ENCODE measurements at regions not wholly inside any gene's neighbourhood (a gene's known extent, or its start where the extent isn't known, plus 50 kb on each side); places are given as distances from the start of the nearest gene placed in this dataset.

DNA sequence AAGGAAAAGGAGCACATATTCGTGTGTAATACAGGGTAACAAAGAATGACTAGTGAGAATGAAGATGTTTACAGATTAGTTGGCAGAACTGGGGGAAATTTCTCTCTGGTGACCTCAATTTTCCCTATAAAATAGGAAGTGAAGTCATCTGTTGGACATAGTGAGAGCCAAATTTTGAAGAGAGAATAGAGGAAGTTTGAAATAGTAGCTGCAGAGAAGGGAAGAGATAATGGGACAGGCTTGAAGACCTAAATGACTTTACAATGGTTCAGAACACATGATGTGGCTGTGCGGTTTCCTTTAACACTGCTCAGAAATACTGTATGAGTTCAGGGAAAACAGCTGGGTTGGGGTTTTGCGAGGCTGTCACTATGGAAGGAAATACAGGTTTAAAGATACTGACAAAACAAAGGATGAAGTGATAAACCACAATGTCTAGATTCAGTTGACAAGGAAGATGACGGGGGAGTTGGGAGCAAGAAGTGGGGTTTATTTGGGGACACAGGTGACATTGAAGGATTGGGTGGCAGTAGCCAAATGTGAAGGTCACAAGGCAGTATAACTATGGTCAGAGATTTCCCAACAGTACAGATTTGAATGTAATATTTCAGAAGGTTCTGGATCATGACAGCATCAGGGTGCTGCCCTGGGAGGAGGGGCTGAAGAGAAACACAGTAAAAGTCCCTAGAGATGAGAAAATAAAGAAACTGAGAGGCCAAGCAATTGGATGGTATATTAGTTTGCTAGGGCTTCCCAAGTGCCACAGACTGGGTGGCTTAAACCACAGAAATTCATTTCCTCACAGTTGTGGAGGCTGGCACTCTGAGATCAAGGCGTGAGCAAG lies 82.6 kb upstream of the TANK start:
- Mint-ChIP-seq H3K36me3 (ENCODE audit: low read depth) (no peaks in the 10 kb centered on the region), H3K4me1 (no peaks in the 10 kb centered on the region), H3K27me3 (ENCODE audit: low read depth, poor library complexity) (peaks cover 10% of the 10 kb centered on the region), H3K4me3 (no peak overlapping the region), H3K27ac (no peak overlapping the region), H3K9me3 (no peaks in the 10 kb centered on the region)
- TF ChIP-seq, protein P1, sequence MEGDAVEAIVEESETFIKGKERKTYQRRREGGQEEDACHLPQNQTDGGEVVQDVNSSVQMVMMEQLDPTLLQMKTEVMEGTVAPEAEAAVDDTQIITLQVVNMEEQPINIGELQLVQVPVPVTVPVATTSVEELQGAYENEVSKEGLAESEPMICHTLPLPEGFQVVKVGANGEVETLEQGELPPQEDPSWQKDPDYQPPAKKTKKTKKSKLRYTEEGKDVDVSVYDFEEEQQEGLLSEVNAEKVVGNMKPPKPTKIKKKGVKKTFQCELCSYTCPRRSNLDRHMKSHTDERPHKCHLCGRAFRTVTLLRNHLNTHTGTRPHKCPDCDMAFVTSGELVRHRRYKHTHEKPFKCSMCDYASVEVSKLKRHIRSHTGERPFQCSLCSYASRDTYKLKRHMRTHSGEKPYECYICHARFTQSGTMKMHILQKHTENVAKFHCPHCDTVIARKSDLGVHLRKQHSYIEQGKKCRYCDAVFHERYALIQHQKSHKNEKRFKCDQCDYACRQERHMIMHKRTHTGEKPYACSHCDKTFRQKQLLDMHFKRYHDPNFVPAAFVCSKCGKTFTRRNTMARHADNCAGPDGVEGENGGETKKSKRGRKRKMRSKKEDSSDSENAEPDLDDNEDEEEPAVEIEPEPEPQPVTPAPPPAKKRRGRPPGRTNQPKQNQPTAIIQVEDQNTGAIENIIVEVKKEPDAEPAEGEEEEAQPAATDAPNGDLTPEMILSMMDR (IDR thresholded peaks at IDR 0.05), result no peak
- DNase-seq, result no peak

DNA sequence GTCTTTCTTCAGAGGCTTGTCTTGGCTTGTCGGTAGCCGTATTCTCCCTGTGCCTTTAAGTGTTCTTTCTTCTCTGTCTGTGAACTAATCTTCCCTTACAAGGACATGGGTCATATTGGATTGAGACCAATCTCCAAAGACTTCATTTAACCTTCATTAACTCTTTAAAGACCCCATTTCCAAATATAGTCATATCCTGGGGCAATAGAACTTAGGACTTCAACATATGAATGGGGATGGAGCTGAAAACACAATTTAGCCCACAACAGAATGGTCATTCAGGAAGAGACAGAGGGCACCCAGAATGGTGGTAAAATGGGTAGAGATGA lies 82.1 kb upstream of the TANK start:
- Mint-ChIP-seq H3K9me3 (no peaks in the 10 kb centered on the region), H3K4me3 (no peak overlapping the region), H3K27me3 (ENCODE audit: low read depth, poor library complexity) (peaks cover 10% of the 10 kb centered on the region), H3K4me1 (no peaks in the 10 kb centered on the region), H3K27ac (no peak overlapping the region), H3K36me3 (ENCODE audit: low read depth) (no peaks in the 10 kb centered on the region)
- DNase-seq, result no peak
- TF ChIP-seq, protein P1 (IDR thresholded peaks at IDR 0.05), result no peak

DNA sequence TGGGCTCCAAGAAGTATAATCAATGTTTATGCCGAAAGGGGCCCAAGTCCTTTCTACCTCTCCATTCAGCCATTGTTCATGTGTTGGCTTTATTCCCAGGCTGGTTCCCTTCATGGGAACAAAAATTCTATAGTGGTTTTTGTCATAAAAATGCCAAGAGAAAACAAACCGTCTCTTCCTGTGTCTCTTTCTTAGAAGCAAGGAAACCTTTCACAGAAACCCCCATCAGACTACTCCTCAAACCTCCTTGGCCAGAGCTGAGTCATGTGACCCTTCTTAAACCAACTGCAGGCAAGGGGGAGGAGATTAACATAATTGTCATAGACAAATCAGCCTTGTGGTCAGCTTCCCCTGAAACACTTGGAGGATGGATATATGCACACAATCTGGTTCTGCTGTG lies 75.1 kb upstream of the TANK start:
- DNase-seq, result no peak
- Mint-ChIP-seq H3K27me3 (ENCODE audit: low read depth, poor library complexity) (peaks cover 3% of the 10 kb centered on the region), H3K27ac (no peak overlapping the region), H3K36me3 (ENCODE audit: low read depth) (no peaks in the 10 kb centered on the region), H3K9me3 (no peaks in the 10 kb centered on the region), H3K4me3 (no peak overlapping the region), H3K4me1 (no peaks in the 10 kb centered on the region)
- TF ChIP-seq, protein P1 (IDR thresholded peaks at IDR 0.05), result no peak

- Mint-ChIP-seq H3K4me3 (no peak overlapping the region), H3K9me3 (no peaks in the 10 kb centered on the region), H3K4me1 (no peaks in the 10 kb centered on the region), H3K27ac (no peak overlapping the region), H3K36me3 (ENCODE audit: low read depth) (no peaks in the 10 kb centered on the region), H3K27me3 (ENCODE audit: low read depth, poor library complexity) (no peaks in the 10 kb centered on the region)
- TF ChIP-seq, protein P1 (IDR thresholded peaks at IDR 0.05), result no peak
- DNase-seq, result no peak
Observed at GRCh38 chr2:161088658-161089350, 71.4 kb upstream of the TANK start.

DNA sequence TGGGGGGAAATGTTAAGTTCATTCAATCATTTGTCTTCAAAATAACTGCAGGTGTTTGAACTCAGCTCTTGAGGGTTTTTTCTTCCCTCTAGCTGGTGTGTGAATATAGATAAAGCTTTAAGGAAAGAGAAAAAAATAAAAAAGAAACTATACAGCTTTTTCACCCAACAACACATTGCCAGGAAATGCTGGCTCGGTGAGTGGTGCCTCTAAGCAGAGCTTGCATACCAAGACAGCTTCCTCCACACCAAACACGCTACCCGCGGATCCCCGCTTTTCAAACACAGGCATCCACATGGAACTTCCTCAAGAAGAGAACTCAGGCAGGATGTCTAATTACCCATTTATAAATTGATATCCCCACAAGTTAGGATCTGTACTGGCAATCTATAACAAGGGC lies 69.8 kb upstream of the TANK start:
- no peaks in the 10 kb centered on the region for H3K9me3 Mint-ChIP-seq
- no peaks in the 10 kb centered on the region for H3K27me3 Mint-ChIP-seq (ENCODE audit: low read depth, poor library complexity)
- TF ChIP-seq, protein P1 (IDR thresholded peaks at IDR 0.05), result no peak
- no peak for DNase-seq
- H3K27ac Mint-ChIP-seq, result no peak overlapping the region
- H3K4me1 Mint-ChIP-seq, result peaks cover 4% of the 10 kb centered on the region
- H3K36me3 Mint-ChIP-seq (ENCODE audit: low read depth), result no peaks in the 10 kb centered on the region
- H3K4me3 Mint-ChIP-seq, result no peak overlapping the region

Data from nephron progenitor cell (in vitro differentiated cells).